Hippocampal formation (tissue), 2 donors: ENCODE measurements at regions not wholly inside any gene's neighbourhood (a gene's known extent, or its start where the extent isn't known, plus 50 kb on each side); places are given as distances from the start of the nearest gene placed in this dataset.
"Not testable (repeated sequence)": the region's sequence is repeated elsewhere in the genome, so short reads cannot be mapped to it uniquely, and the experiment has no call there.

Source experiments
- DNase-seq, 2 donors: peaks; one replicate each; lab custom pipeline; 2025; lab: John Stamatoyannopoulos, UW

DNA sequence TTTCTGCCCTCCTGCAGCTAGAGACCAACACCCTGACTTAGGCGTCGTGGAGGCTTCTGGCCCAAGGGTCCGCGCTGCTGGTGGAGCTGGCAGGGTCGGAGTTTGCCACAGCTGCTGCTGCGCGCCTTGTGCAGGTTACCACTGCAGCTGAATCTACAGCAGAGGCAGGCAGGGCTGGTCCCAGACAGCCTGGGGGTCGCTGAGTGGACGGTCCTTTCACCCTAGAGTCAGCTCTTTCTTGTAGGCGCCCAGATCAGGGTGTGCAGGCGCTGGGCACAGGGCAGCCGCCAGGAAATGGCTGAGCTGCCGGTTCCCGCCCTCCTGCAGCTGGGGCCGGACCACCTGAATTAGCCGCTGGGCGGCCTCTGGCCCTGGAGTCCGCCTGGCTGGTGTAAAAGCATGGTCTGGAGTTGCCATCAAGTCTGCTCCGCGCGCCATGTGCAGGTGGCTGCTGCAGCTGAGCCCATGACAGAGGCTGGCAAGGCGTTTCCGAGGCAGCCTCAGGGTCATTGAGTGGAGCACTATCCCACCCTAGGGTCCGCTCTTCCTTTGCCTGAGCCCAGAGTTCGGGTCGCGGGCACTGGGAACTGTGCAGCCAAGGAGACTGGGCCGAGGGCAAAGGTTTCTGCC, 144.3 kb downstream of the CCDC74A start:
- DNase-seq, result not testable (repeated sequence)

DNA sequence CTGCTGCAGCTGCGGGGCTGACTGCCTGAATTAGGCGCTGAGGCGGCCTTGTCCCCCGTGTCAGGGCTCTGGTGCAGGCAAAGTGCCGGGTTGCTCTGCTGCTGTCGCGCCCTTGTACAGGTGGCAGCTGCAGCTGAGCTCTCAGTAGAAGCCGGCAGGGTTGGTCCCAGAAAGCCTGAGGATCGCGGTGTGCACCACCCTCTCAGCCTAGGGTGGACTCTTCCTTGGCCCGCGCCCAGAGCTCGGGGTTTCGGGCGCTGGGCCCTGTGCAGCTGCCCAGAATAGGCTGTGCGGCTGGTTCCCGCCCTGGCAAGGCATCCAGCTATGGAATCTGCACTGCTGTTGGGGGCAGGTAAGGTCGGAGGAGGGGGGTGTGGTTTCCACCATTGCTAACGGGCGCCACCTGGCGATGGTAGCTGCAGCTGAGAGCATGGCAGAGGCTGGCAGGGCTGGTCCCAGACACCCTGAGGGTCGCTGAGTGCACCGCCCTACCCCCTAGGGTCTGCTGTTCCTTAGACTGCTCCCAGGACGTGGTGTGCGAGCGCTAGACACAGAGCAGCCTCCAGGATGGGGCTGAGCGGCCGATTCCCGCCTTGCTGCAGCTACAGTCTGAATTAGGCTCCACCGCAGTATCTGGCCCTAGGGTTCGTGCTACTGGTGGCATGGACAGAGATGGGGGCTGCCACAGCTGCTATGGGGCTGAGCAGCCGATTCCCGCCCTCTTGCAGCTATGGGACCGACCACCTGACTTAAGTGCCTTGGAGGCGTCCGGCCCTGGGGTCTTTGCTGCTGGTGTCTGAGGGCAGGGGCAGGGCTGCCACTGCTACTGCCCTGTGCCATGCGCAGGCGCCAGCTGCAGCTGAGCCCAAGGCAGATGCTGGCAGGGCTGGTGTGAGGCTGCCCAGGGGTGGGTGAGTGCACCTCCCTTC, 145.0 kb downstream of the CCDC74A start:
- DNase-seq, result peak in 1 of 2 donors; percentile 51

DNA sequence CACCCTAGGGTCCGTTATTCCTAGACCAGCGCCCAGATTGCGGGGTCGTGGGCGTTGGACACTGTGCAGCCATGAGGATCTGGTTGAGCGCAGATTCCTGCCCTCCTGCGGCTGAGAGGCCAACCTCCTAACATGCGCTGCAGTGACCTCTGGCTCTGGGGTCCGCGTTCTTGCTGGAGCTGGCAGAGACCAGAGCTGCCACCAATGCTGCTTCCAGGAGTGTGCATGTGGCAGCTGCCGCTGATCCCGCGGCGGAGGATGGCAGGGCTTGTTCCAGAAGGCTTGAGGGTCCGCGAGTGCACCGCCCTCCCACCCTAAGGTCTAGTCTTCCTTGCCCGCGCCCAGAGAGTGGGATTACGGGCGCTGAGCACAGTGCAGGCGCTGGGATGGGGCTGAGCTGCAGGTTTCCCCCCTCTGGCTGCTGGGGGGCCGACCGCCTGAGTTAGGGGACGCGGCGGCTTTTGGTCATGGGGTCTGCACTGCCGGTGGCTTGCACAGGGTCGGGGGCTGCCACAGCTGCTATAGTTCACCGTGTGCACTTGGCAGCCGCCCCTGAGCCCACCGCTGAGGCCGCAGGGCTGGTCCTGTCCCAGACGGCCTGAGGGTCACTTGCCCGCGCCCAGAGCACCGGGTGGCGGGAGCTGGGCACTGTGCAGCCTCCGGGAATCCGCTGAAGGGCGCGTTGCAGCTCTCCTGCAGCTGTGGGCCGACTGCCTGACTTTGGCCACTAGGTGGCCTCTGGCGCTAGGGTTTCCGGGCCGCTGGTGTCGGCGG, 145.9 kb downstream of the CCDC74A start:
- peak; percentile 67 to 75 for DNase-seq

GRCh38 chr2:131674174-131674507, 146.5 kb downstream of the CCDC74A start:
- no peak for DNase-seq

DNA sequence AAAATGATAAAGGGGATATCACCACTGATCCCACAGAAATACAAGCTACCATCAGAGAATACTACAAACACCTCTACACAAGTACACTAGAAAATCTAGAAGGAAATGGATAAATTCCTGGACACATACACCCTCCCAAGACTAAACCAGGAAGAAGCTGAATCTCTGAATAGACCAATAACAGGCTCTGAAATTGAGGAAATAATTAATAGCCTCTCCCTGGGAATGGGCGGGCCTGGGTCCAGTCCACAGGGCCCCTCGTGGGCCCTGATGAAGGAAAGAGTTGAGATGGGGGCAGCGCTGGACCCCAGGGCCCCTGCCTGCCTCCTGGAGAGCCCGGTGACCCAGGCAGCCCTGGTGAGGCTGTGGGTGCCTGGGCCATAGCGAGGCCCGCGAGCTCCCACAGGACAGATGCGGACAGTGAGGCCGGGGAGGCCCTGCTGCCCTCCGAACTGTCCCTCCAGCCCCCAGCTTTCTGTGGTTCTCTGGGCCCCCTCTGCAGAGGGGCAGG, 154.0 kb downstream of the CCDC74A start:
- not testable (repeated sequence) for DNase-seq

GRCh38 chr2:131682122-131682944, 154.6 kb downstream of the CCDC74A start:
- peak; percentile 81 to 84 for DNase-seq

DNA sequence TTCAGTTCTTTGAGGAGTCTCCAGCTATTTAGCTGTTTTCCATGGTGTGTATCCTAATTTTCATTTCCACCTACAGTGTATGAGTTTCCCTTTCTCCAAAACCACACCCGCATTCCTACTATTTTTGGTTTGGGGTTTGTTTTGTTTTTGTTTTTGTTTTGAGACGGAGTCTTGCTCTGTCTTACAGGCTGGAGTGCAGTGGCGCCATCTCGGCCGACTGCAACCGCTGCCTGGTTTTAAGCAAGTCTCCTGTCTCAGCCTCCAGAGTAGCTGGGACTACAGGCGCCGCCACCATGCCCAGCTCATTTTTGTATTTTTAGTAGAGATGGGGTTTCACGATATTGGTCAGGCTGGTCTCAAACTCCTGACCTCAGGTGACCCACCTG, 155.2 kb downstream of the CCDC74A start:
- peak in 1 of 2 donors; percentile 11 for DNase-seq

GRCh38 chr2:131684631-131685316, 157.1 kb downstream of the CCDC74A start:
- not testable (repeated sequence) for DNase-seq

DNA sequence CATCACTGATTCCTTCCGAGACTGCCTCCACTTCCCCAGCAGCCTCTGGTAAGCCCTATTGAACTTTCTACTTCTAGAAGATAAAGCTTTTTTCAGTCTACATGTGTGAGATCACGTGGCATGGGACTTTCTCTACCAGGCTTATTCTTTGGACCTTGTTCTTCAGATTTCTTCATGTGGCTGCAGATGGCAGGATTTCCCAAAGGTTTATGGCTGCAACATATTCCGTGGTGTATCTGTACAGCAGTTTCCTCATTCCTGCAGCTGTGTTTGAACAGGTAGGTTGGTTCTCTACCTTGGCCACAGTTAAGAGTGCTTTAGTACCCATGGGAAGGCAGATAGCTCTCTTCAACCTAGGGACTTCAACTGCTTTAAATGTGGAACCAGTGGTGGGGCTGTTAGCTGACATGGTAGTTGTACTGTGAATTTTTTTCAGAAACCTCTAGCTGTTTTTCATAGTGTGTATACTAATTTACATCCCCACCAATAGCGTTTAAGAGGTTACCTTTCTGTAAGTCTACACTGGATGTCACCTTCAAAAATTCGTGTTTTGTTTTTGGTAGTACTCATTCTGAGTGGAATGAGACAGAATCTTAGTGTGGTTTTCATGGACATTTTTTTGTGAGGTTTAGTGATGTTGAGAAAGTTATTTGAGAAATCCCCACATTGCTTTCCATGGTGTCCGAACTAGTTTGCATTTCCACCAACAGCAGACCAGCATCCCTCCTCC, 158.6 kb downstream of the CCDC74A start:
- not testable (repeated sequence) for DNase-seq

DNA sequence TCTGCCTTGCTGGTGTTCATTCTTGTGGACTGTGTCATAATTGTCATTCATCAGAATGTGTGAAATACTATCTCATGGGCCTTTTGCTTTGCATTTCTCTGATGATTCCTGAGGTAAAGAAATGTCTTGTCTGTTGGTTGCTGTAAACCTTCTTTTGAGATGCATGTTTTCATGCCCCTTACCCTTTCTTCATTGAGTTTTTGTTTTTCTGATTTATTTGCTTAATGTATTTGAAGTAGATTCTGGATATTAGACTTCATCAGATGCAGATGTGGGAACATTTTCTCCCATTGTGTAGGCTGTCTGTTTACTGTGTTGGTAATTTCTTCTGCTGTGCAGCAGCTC, 159.2 kb downstream of the CCDC74A start:
- DNase-seq, result not testable (repeated sequence)

DNA sequence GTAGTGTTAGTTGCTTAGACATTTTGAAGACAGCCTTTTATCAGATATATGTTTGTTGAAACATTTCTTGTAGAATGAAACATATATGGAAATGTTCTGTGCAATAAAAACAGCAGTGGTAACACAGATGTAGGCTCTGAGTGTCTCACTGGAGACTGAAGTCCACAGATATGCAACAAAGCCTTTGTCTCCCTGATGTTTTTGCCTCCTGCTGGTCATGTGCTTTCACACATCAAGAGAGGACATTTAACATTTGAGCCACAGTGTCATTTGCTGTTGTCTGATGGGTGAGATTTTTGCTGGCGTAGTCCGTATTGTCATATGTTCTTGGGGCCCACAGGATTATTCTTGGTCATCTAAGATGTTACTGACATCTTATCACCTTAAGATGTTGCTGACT, 161.4 kb downstream of the CCDC74A start:
- DNase-seq, result not testable (repeated sequence)

DNA sequence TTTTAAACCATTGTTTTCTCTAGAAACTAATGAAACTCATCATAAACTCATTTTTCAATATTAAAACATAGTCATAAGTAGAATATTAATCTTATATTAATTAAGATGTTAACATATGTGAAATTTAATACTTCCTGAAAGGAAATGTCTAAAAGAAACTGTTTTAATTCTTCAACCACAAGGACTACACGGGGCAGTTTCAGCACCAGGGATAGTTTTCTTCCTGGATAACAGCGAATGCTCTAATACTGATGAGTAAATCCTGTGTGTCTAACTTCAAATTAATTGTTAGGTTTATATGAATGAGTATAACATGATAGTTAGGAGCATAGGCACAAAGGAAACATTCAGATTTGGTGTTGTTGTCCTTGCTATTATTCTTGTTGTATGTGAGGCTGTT, 183.6 kb downstream of the CCDC74A start:
- not testable (repeated sequence) for DNase-seq

DNA sequence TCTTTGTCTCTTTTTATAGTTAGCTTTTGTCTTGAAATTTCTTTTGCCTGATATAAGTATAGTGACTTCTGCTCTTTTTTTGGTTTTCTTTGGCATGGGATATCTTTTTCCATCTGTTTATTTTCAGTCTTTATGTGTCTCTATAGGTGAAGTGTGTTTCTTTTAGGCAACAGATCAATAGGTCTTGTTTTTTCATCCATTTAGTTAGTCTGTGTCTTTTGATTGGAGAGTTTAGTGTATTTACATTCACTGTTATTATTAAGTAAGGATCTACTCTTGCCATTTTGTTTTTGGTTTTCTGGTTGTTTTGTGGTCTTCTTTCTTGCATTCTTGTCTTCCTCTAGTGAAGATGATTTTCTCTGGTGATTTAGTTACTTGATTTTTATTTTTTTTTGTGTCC, 190.2 kb downstream of the CCDC74A start:
- not testable (repeated sequence) for DNase-seq

DNA sequence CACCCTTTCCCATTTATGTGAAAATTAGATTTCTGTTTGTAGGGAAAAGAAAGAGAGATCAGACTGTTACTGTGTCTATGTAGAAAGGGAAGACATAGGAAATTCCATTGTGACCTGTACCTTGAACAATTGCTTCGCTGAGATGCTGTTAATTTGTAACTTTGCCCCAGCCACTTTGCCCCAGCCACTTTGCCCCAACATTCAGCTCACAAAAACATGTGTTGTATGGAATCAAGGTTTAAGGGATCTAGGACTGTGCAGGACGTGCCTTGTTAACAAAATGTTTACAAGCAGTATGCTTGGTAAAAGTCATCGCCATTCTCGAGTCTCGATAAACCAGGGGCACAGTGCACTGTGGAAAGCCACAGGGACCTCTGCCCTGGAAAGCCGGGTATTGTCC, 193.5 kb downstream of the CCDC74A start:
- DNase-seq, result not testable (repeated sequence)

DNA sequence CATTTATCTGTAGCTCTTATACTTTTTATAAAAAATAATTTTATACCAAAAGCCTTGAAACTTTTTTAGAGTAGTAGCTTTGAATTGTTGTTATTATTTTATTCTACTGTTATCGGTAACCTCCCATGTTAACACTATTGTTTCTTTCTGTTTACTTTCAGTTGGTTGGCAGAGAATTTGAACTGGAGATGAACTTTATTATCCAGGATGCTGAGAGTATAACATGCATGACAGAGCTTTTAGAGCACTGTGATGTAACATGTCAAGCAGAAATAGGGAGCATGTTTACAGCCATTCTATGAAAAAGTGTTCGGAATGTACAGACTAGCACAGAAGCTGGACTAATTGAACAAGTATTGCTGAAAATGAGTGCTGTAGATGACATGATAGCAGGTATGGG, 194.6 kb downstream of the CCDC74A start:
- not testable (repeated sequence) for DNase-seq

- no peak for DNase-seq
Measured at GRCh38 chr2:131724019-131724418, 196.3 kb downstream of the CCDC74A start.

- DNase-seq, result not testable (repeated sequence)
Measured at GRCh38 chr2:131728451-131728850, 200.8 kb downstream of the CCDC74A start.

DNA sequence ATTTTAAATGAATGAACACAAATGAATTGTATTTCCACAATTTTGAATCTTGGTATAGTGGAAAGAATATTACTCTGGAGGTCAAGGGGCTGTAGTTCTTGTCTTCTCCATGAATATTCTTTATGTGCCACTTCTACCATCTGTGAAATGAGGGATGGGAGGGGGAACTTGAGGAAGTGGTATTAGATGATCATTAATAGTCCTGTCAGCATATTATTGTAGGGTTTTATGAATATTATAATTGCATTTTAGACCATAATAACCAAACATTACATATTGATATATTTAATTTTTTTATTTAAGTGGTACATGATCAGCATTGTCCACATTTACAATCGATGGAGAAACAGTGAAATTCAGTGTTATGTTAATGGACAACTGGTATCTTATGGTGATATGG, 205.8 kb downstream of the CCDC74A start:
- not testable (repeated sequence) for DNase-seq

- not testable (repeated sequence) for DNase-seq
Measured at GRCh38 chr2:131736406-131736805, 208.7 kb downstream of the CCDC74A start.

GRCh38 chr2:131738533-131738932, 210.8 kb downstream of the CCDC74A start:
- not testable (repeated sequence) for DNase-seq
